ENCODE measurements at regions not wholly inside any gene's neighbourhood (a gene's known extent, or its start where the extent isn't known, plus 50 kb on each side); places are given as distances from the start of the nearest gene placed in this dataset.

- DNase-seq, result no peak
Observed at GRCh38 chr18:45447355-45448265, 167.7 kb upstream of the SLC14A2 start.

- DNase-seq, result no peak
Observed at GRCh38 chr18:45448871-45449270, 166.4 kb upstream of the SLC14A2 start.

DNA sequence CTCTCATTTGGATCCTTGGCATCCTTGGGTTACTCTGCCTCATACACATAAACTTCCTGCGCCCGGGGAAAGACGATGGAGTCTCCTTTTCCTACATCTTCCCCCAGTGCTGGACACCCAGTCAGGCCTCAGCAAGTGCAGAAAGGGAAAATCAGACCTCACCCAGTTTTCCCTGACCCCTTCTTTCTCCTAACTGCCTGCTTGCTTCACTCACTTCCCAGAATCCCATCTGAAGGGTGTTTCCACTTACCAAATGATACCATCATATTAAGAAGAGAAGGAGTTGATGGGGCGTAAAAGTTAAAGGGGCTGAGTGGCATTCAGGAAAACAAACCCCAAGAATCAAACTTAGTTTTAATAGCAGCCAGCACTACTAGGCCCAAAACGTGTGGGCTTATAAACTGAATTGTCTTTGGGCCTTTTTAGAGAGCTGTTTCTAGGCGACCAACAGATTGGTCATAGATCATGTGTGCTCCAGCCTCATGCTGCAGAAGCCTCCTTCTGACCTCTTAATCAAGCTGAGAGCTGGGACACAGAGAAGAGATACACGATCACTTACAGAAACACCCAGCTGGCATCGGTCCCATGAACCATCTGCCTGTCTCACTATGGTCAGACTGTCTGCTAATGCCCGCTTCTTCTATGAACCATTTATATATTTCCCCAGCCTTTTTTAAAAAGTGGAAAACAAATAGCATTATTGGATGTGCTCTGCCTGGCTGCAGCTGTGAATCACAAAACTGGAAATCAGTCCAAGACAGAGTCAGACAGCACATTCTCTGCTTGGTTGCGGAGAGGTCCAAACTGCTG, 165.7 kb upstream of the SLC14A2 start:
- no peak for DNase-seq

DNA sequence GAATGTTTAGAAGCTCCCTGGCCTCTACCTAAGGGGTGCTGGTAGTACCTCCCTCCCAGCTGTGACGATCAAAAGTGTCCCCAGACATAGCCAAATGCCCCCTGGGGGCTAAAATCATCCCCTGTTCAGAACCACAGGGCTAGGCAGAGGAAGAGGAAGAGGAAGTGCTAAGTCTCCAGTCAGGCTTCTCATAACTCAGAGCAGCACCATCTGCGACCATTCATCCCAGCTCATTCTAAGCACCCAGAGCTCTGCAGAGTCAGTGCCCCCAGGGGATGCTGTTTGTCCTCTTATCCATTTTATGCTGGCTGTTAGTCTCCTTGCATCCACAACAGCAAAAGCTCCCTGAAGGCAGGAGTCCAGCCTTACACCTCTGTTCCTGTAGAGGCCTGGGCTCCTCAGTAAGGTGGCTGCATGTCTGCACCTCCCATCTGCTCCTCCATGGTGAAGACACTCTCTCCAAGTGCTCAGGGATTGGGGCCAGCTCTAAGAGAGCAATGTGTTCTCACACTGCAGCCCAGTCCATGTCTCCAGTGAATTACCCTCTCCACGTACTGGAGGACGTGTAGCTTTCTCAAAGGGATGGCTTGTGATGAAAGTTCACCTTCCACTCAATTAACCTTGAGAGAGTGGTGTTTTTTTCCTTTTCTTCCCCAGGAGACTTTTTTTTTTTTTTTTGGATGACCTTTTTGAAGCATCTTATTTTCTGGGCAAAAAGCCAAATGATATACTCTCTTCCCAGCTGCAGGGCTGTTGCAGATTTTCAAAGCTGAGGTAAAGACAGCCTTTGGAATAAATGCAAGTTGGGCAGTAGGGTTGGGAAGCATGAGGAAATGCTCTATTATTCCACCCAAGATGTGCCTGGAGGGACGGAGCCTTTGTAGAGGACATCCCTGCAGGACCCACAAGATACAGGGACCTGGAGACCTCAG, 158.9 kb upstream of the SLC14A2 start:
- DNase-seq, result no peak

DNA sequence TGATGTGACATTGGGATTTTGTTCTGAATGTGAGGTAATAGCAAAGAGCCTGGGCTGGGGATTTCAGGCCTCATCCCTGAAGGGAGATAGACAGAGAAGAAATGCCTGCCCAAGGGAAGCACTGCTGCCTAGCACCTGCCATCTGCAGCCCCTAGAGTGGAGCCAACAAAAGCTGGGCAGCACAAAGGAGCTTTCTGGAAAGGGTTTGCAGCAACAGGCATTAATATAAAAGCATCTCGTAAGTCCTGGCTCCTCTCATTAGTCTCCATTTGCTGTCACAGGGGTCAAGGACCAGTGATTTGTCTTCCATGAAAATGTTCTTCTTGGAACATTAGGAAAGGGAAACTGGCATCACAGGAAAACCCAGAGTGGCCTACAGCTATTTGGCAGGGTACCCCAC, 157.2 kb upstream of the SLC14A2 start:
- no peak for DNase-seq

DNA sequence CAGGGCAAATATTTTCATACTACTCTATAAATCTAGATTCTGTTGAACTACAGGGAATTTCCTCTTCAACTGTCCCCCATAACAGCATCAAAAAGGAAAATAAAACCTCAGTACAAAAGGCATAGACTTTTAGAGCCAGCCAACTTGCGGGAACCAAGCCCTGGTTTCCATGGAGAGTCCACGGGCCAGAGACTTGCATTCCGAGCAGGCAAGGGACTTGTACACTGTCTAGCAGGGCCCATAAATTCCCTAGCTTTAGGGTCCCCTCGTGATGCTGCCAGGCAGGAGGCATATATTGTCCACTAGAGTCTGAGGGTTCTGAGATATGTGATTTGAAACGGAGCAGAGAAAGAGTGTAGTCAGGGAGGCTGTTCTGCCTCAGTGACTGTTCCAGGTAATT, 153.1 kb upstream of the SLC14A2 start:
- no peak for DNase-seq

GRCh38 chr18:45463451-45463850, 151.8 kb upstream of the SLC14A2 start:
- DNase-seq, result no peak

DNA sequence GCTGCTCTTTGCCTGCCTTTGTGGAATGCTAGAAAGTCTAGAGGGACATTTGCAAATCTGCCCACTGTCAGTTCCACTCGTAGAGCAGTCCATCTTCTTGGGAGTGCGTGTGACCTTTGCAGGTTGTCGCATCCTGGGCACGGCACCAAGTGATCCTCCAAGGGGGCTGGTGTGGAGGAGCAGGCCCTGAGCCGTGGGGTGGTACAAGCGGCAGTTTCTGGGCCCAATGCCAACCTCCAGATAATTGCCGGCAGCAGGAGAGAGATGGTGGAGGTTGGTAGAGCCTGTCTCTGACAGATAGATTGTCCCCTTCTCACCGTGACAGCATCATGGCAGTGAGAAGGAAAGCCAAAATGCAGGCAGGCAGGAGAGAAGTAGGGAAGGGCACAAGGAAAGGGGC, 150.7 kb upstream of the SLC14A2 start:
- DNase-seq, result no peak

- DNase-seq, result no peak
Observed at GRCh38 chr18:45467293-45467692, 148.0 kb upstream of the SLC14A2 start.

GRCh38 chr18:45467945-45468344, 147.3 kb upstream of the SLC14A2 start:
- no peak for DNase-seq

DNA sequence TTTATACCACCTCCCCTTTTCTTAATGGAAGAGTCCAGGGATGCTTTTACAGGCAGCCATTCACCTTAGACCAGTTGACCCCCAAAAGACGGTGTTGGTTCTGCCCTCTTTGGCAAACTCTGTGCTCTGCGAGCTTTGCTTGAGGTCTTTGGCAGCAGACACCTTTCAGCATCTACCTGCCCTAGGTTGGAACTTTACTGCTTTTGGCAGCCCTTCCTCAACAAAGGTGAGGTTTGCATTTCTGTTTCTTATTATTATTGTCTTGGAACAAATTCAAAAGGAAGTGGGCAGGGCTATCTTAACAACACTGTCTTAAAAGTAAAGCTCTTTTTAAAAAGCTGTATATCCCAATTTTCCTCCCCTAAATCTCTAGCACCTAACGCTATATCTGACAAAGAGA, 136.4 kb upstream of the SLC14A2 start:
- no peak for DNase-seq

GRCh38 chr18:45480219-45481015, 134.9 kb upstream of the SLC14A2 start:
- no peak for DNase-seq

- no peak for DNase-seq
Observed at GRCh38 chr18:45481821-45482220, 133.5 kb upstream of the SLC14A2 start.

GRCh38 chr18:45482286-45482685, 133.0 kb upstream of the SLC14A2 start:
- DNase-seq, result no peak

DNA sequence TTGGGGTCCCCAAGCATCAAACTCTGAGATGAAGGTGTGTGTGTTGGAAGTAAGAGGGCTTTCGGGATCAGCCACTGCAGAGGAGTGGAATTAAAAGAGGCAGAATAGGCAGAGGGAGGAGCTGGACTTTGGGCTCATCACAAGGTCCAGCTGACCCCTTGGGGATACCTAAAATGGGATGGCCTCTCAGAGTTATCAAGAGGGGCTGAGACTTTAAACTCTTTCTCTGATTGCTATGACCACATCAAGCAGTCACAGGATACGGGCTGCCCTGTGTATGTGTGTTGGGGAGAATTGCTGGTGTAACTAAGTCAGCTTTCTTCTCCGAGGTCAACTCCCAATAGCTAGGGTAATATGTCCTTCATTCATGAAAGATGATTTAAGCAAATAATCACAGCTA, 127.7 kb upstream of the SLC14A2 start:
- DNase-seq, result no peak

DNA sequence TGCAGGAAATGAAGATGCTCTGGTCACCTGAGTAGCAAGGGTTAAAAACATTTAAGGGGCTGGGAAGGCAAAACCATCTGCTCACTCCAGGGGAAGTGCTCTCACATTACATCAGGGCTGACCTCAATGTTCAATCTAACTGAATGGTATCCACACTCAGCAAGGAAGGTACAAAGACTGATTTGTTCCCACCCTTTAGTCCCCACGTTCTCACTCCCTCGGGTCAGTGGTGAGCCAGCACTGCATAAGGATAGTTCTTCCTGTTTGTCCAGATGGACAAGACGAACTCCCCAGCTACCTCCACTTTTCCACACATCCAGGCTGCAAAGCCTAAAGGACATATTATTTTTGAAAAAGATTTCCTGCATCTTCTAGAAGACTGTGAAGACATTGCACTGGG, 126.6 kb upstream of the SLC14A2 start:
- DNase-seq, result no peak

- DNase-seq, result no peak
Observed at GRCh38 chr18:45493830-45494229, 121.4 kb upstream of the SLC14A2 start.

DNA sequence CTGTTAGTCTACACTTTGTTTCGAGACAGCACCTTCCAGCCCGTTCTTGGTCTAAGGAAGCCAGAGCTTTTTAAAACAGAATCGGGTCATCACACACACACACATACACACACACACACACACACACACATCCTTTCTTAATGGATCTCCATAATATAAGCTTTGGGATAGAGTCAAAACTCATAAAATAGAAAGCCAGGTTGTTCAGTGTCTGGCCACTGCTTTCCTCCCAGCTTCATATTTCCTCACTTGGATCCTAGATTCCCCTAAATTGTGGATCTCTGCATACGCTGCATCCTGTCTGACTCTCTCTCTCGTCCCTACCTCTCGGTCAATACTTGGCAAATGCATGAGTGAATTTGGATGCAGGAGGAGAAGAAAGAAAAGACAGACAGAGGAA, 120.5 kb upstream of the SLC14A2 start:
- no peak for DNase-seq

- DNase-seq, result no peak
Observed at GRCh38 chr18:45496741-45497140, 118.5 kb upstream of the SLC14A2 start.

GRCh38 chr18:45497595-45498286, 117.5 kb upstream of the SLC14A2 start:
- no peak for DNase-seq

DNA sequence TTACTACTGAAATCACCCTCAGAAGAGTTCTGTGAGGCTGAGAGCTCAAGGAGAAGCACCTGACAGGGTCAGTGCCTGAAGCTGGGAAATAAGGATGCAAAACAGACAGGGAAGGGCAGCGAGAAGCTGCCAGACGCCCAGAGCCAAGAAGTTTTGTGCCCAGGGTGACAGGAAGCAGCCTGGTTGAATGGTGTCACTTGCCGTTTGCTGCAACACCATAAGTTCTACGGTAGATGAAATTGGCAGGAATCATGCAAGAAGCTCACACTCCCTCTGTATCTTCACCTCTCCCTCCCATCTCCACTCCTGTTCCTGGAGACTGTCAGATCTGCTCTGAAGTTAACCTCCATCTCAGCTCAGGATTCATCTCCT, 117.0 kb upstream of the SLC14A2 start:
- DNase-seq, result no peak

GRCh38 chr18:45503990-45504389, 111.3 kb upstream of the SLC14A2 start:
- DNase-seq, result no peak

All from NCI-H1048 (cell line).